GM18909 (cell line): ENCODE measurements at regions not wholly inside any gene's neighbourhood (a gene's known extent, or its start where the extent isn't known, plus 50 kb on each side); places are given as distances from the start of the nearest gene placed in this dataset.

Experiments used
- ATAC-seq: cut with Tn5 transposase; IDR thresholded peaks from one replicate; pipeline ENCODE4 v1.9.1; 2021; ENCODE audit warnings: mild to moderate bottlenecking; ENCODE audit not compliant: unreplicated experiment, poor library complexity

DNA sequence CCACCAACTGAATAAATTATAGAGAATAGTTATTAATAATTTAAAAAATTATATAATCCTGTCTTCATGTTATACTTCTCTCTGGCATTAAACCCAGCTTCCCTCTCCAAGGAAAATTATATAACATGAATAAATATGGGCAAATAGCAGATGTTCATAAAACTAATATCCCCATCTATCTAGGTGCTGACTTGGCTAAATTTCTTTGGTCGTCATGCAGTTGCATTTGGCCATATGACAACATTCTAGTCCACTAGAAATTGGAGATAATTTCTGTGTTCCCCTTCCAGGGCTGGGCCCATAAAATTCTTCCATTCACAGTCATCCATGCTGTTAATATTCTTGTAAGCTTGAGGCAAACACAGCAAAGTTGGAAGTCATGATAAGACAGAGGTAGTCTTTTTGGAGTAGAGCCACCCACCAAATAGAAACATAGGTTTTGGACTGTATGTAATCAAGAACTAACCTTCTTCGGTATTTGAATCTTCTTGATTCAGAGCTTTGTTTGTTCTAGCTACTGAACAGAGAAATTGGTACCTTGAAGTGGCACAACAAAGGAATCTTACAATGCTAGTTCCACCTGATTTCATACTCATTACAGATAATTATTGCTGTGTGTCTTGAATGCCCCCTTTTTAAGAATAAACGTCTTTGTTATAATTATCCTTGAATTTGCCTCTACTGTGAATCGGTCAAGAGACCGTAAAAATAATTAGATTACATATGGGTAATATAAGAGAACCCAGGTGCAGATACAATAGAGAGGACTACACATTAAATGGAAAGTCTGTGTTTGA, 678.5 kb upstream of the PCDH20 start:
- ATAC-seq: no peak

GRCh38 chr13:62092949-62093348, 677.3 kb upstream of the PCDH20 start:
- ATAC-seq: no peak

- ATAC-seq: no peak
Measured at GRCh38 chr13:62092536-62092935, 676.9 kb upstream of the PCDH20 start.

DNA sequence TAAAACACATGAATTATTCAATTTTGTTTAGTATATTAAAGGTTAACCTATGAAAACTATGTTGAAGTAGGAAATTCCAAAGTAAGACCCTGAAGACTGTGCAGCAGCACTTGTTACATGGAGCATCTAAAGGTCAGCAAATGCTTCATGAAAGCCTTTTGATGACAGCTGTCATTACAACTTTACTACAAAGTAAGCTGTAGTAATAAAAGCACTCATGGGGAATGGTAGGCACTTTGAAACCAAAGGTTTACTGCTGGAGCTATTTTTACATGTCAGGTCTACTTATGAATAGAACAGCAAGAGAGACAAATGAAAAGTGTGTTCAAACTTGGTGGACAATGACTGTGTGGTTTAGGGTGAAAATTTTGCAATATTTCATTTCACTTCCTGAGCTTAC, 672.5 kb upstream of the PCDH20 start:
- ATAC-seq: no peak

DNA sequence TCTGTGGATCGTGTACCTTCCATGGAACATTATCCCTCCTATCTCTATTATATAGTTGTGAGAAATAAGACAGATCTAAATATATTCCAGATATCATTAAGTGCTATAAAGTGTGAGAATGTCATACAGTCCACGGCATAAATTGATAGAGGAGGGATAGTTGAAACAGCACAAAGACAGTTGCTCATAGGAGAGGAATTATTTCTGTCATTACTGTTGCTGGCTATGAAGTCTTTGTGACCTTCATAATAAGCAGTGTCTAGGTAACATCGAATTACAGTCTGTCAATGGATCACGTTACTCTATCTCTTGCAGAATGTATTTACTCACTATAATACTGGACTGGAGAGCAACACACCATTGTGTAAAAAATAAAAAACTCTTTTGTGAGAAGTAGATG, 671.5 kb upstream of the PCDH20 start:
- ATAC-seq: no peak

- no peak for ATAC-seq
Measured at GRCh38 chr13:62085337-62086229, 669.9 kb upstream of the PCDH20 start.

- no peak for ATAC-seq
Measured at GRCh38 chr13:62084728-62085127, 669.1 kb upstream of the PCDH20 start.

DNA sequence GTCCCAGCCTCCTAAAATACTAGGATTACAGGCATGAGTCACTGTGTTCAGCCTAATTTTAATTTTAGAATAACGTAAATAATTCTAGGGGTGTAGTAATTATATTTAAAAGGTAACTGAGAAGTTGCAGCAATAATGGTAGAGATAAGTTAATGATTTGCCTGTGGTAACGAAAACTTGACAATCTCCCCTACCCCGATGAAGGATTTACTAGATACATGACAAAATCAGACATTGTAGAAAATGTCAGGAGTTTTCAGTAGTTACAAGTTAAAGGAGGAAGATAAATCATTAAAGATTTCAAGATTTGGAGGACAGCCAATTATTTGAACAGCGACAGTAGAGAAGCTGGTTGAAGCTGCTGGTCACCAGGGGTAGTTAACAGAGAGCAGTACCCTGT, 652.2 kb upstream of the PCDH20 start:
- ATAC-seq: no peak

GRCh38 chr13:62065016-62065415, 649.4 kb upstream of the PCDH20 start:
- ATAC-seq: no peak

GRCh38 chr13:62061751-62062150, 646.1 kb upstream of the PCDH20 start:
- ATAC-seq: no peak

- no peak for ATAC-seq
Measured at GRCh38 chr13:62060570-62060969, 644.9 kb upstream of the PCDH20 start.

DNA sequence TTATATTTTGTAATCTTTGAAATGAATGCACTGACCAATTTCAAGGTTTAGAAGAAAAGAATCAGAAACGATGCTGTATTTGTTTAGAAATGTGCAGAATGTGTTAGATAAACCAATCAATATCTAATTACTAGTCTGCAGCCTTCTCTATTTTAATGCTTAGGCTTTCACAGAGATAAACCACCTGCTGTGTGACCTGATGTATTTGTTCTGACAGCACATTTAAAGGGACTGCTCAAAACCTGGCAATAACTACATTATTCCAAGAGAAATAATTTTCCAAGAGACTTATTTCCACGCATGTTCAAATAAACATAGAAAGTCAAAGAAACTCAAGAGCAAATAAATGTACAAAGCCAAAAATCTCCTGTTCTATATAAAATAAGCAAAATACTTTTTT, 641.6 kb upstream of the PCDH20 start:
- no peak for ATAC-seq

DNA sequence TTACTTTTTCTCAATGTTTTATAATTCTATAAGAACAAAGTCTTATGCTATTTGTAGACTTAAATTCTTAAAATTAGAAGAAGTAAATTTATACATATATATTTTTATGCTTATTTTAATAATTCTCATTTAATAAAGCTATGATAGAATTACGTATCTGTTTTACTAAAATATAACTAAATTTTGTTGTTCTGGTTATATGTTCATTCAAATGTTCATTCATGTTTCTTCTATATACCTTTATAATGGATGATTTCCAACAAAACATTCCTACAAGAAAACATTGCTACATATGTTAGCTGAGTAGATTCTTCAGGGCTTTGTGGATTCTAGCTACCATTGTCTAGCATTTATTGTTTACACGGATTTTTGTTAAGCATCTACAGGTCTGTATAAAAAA, 634.3 kb upstream of the PCDH20 start:
- ATAC-seq: no peak

GRCh38 chr13:62046512-62046911, 630.9 kb upstream of the PCDH20 start:
- no peak for ATAC-seq

DNA sequence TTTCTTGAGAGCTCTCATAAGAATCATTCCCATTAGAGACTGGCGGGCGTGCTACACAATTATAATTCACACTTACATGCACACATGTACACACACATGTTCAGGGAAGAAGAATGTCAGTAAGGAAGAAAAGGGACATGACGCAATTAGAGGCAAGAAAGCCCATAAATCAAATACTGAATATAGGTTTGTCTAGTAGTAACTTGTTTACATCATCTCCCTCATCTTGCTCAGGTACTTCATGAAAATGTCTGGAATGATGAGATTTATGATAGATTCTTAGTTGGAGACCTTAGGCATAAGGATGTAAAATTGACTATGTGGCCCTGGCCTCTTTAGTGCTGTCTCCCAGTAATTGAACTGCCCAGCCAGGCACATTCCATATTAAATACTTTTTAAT, 628.0 kb upstream of the PCDH20 start:
- ATAC-seq: no peak

GRCh38 chr13:62040806-62041205, 625.2 kb upstream of the PCDH20 start:
- ATAC-seq: no peak

GRCh38 chr13:62040078-62040477, 624.4 kb upstream of the PCDH20 start:
- no peak for ATAC-seq

DNA sequence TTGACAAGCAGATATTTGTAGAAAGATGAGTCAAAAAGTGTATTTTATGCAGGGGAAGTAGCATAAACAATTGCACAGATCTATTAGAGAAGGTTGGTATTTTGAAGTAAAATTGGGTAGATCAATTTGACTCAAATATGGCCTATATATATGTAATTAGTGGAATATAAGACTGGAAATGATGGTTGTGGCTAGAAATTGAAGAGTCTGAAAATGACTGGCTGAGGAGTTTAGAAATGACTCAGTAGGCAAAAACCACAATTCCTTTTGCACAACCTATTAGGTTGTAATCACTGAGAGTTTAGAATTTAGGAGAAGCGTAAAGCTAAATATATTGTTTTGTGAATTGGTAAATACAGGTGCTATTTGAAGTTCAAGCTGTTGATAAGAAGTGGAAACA, 622.6 kb upstream of the PCDH20 start:
- ATAC-seq: peak; percentile 48

GRCh38 chr13:62035981-62036380, 620.3 kb upstream of the PCDH20 start:
- no peak for ATAC-seq

DNA sequence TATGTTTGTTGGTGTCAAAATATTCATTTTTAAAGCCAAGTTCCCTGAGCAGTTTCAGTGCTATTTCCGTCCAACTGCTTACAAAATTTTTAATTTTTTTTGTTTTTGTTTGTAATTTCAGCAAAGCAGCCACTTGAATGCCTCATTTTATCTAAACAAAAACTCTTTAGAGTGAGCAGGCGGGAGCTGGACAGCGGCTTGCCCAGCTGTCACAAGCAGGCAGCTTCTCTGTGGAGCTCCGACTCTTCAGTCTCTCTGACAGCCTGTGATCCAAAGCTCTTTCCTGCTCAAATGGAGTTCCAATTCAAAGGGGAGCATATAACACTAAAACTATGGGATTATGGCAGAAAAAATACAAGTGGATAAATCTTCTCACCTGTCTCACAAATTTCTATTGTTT, 618.3 kb upstream of the PCDH20 start:
- ATAC-seq: no peak

- no peak for ATAC-seq
Measured at GRCh38 chr13:62022369-62022768, 606.7 kb upstream of the PCDH20 start.

DNA sequence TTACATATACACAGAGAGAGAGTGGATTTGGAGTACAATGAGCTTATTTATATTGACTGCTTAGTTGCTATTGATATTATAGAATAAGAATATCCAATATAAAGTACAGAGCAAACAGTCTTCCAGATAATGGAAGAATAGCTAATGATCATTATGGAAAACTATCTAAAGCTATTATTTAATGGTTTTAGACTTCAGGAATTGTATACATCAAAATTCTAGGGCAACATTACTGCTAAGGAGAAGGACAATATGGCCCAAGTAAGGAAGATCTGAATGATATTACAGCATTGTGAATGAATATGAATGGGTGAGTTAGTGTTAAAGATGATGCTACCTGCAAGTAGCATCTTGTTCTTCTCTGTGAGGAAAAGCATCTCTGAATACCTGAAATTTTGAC, 604.2 kb upstream of the PCDH20 start:
- ATAC-seq: no peak
